HK-2 (cell line): ENCODE measurements at regions not wholly inside any gene's neighbourhood (a gene's known extent, or its start where the extent isn't known, plus 50 kb on each side); places are given as distances from the start of the nearest gene placed in this dataset.
"Not testable (repeated sequence)": the region's sequence is repeated elsewhere in the genome, so short reads cannot be mapped to it uniquely, and the experiment has no call there.

Experiments used
- DNase-seq: peaks from one replicate; pipeline ENCODE4 v3.0.0-alpha.2; 2018; ENCODE audit not compliant: unreplicated experiment

DNA sequence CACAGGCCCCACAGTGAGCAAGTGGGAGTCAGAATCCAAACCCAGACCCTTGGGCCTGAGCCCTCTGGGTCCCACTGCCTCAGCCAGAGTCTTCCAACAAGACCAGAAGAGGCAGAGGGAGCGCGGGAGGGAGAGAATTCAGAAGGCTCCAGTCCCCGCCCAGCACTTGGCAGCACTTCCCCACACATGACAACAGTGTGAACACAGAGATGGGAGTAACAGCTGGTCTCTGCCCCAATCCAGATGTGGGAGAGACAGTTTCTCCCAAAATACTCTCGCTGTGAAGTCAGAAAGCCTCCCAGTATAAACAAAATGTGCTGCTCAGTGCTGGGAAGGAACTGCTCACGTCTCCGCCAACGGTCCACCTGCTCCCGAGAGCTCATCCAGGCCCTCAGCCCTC lies 219.9 kb downstream of the MN1 start:
- no peak for DNase-seq

DNA sequence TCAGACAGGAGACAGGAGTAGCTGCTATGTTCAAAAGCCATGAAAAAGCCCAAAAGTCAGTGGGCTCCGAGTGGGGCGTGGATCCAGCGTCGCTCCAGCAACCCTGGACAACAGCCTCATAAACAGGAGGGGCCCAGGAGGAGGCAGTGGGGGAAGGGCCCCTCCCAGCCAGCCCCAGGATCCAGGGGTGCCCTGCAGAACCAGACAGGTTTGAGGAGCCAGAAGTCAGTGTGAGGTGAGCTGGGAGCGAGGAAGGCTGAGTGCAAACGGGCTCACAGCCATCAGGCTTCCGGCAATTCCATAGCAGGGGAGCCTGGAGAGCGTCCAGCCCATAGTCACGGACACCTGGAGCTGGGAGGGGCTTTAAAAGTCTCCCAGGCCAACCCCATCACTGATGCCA lies 217.7 kb downstream of the MN1 start:
- no peak for DNase-seq

DNA sequence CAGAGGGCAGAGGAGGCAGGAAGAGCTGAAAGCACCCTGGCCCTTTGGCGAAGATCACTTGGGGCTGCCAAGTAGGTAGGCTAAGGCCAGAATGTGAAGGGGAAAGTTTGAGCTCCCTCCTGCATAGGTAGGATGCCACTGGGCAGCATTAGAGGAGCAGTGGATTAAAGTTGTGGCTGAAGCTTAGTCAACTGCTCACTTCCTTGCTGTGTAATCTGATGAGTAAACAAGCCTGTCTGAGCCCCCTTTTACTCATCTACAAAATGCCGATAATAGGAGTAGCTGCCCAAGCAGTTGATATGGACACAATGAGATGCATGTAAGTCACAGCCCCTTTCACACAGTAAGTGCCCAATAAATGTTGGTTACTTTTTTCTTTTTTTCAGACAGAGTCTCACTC lies 216.4 kb downstream of the MN1 start:
- DNase-seq = no peak

DNA sequence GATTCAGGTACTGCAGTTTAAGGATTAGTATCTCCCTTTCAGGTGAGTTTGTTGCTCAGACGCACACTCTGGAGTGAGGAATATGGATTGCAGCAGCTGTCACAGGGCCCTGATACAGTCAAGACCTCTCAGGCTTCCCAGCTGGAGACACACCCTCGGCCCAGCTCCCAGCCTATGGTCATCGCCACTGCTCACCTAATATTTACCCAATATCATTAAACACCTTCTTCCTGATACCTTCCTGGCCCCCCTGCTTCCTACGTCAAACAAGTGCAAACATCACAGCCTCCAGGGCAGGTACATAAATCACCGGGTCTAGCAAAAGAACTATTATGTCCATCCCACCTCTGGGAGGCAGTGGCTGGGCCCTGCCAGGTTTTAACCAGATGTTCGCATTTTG lies 213.3 kb downstream of the MN1 start:
- DNase-seq = no peak

DNA sequence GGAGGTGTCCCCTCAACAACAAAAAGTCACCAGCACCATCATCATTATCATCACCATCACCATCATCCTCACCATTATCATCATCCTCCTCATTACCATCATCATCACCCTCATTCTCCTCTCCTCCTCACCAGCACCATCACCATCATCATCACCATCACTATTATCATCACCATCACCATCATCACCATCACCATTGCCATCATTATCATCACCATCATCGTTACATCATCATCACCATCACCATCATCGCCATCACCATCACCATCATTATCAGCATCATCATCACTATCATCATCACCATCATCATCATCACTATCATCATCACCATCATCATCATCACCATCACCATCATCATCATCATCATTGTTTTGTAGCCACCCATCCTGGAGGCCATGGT lies 212.6 kb downstream of the MN1 start:
- DNase-seq = no peak

DNA sequence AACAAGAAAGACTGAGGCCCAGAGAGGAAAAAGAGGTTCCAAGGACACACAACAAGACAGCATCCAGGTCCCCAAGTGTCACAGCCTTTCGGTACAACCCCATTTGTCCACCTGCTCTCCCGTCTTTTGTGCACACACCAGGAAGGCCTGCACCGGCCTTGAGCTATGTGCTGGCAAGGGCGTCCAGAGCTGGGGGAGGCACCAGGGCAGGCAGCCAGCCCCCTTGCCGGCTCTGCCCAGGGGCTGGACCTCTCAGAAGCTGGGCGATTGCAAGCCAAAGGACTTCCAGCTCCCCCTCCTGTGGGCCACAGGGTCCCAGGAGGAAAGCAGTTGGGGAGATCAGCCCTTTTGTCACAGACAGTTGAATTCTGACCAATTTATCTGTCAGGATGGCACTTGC lies 210.5 kb downstream of the MN1 start:
- DNase-seq = no peak

DNA sequence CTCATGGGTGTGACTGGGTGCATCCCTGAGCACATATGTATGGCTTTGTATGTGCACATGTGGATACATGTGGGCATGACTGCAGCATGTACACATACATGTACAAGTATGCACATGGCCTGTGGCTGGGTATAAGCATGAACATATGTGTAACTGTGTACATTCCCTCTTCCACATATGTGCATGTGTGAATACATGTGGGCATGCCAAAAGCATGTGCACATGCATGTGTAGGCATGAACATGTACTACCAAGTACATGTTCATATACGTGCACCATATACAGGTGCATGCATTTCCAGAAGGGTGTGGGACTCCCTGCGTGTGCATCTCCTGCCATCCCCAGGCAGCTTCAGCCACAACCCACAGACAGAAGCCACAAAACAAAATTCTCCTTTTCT lies 208.2 kb downstream of the MN1 start:
- no peak for DNase-seq

DNA sequence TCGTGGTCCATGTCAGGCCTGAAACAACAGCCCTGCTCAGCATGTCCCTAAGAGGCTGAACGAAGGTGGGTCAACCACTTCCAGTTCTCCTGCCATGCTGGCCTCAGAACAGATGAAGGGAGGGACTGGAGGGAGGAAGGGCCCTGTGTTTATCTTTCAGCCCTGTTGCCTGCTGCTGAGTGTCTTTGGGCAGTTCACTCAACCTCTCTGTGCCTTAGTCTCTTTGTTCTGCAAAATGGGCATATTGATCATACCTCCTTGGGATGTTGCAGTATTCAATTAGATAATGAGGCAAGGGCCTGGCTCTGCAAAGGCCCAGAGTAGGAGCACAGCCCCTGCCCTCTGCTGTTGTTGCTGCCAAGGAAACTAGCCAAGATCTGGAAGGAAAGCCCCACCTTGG lies 207.5 kb downstream of the MN1 start:
- DNase-seq = no peak

DNA sequence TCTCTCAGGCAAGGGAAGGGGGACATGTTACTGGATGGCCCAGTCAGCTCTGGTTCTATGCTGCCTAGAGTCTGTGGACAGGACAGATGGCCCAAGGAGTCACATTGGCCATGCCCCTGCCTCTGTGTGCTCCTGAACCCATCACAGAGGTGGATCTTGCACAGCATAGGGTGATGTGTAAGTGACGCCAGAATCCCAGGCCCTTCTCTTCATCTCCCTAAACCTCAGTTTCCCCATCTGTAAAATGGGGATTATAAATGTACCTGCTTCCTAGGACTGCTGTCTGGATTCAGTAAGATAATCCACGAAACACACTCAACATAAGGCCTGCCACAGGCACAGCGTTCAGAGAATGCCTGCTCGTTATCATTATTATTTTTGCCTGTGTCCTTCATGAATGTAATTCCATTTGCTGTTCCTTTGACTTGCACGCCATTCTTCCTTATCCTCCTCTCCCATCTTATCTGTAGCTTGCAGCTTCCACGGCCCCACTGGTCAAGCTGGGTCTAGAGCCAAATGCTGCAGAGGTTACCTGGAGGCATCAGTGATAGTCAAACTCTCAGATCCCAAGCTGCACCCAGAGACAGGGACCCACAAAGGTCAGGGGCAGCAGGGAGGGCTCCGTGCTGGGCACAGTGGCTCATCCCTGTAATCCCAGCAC lies 207.0 kb downstream of the MN1 start:
- DNase-seq = no peak

DNA sequence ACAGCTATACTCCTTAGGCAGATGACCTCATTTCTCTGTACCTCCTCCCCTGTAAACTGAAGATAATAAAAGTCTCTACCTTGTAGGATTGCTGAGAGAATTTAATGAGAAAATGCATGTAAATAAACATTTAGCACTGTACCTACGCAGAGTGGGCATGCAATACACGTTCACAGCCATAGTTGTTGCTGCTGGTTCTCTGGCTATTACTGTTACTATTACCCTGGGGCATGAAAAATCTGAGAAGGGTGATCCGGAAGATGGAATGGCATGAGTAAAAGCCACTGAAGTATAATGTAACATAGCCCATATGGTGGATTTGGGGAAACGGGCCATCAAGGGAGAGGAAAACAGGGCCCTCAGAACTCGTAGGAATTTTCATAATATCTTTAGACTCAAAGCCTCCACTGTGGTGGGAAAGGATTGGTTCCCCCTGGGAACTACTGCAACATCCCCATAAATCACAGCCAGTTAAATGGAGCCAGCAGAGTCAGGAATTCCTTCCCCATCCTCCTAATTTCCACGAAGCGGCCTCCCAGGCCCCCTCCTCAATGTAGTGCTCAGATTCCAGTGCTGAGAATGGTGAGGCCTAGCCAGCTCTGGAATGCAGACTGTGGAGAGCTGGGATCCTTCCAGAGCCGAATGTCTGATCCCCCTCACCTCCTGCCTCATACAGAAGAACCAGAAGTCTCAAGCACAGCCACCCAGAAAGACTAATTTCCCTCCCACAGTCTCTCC lies 205.3 kb downstream of the MN1 start:
- DNase-seq = no peak

DNA sequence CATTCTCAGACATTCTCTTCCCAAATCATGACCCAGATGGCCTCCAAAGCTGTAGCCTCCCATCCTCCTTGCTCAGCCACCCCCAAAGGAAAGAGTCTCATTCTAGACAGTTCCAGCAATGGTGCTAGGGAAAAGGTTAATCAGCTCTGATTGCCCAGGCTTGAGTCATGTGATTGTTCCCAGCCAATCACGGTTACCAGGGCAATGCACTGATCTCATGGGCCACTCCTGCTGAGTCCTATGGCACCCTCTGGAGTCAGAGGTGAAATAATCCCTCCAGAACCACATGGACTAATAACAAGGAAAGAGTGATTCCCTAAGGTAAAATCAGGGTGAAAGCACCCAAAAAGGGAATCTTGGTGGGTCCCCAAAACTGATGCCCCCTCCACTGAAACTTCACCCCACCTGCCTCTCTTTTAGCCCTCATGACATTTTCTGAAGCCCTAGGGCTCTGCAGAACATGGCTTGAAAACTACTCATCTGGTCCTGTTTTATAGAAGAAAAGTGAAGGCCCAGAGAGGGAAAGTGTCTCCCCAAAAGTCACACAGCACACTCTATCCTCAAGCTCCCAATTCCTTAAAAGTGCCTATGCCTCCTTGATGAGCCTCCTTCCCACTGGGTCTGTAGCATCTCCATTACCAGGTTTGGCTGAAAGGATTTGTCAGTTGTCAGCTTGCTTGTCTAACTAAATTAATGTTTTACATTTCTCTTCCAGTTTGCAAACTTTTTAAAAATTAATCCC lies 203.7 kb downstream of the MN1 start:
- no peak for DNase-seq

DNA sequence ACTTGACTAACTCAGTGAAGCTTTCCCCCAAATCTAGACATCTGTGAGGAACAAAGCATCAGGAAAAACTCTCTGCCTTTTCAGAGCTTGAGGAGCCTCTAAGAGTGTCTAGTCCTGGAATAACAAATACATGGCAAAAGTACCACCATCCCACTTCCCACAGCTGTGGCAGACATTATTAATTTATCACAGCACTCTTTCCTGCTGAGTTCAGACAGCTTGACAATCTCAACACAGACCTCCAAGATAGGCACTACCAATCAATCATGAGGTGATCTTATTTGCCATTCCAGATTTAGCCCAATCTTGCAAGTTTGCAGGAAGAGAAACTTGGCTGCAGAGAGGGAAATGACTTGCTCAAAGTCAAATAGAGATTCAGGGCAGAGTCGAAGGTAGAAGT lies 202.8 kb downstream of the MN1 start:
- no peak for DNase-seq

DNA sequence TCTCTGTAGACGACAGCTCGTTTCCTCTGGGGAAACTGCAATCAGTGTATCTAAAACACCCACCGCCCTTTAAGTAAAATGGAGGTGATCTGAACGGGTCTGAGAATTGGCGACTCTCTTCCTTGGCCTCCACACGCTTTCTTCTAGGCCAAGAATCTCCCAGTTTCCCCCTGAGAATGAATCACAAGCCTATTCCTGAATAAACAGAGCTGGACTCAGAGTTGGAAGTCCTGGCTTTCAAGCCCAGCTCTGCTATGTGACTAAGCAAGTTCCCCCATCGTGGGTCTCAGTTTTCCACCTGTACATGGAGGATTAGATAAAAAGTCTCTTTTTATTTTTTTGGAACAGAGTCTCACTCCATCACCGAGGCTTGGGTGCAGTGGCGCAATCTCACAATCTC lies 200.4 kb downstream of the MN1 start:
- no peak for DNase-seq

DNA sequence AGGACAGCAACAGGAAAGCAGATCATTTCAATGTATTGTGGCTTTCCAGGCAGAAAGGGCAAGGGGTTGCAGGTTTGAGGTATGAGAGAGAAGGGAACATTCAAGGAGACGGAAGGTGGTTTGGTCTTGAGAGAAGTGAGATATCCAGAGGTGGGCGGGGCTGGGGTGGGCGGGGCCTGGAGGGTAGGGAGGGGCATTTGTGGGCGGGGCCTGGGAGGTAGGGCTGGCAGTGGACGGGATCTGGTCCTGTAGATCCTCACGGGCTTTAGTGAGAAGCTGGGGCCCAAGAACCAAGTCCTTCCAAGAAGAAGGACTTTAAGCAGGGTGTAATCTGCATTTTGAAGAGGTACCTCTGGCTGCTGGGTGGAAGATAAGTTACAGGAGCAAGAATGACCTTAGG lies 199.2 kb downstream of the MN1 start:
- DNase-seq = no peak

DNA sequence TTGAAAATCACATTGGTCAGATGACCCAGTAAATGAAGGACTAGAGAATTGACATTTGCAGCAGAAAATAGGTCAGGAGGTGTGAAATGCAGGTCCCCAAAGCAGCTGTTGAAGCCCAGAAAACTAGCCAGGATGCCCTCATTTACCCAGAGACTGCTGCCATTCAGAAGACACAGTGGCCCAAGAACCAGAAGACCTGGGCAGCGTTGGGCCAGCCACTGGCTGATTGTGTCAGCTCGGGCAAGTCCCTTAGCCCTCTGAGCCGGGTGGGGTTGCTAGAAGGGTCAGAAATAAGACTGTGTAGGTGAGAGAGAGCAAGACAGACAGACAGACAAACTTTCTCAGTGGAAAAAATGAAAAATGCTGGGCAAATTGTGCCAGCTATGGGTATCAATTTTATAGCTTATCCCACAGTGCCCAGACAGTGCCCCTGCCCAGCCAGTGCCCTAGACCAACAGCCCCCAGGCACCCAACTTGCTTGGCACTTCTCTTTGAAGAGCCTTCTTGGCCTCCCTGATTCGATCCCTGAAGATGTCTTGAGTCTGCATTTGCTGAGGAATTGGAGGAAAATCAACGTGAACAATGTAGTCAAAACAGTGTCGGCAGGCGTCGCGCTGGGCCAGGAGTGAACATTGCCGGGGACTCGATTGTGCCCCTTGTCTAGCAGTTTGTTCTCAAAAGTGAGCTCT lies 198.3 kb downstream of the MN1 start:
- DNase-seq = no peak

DNA sequence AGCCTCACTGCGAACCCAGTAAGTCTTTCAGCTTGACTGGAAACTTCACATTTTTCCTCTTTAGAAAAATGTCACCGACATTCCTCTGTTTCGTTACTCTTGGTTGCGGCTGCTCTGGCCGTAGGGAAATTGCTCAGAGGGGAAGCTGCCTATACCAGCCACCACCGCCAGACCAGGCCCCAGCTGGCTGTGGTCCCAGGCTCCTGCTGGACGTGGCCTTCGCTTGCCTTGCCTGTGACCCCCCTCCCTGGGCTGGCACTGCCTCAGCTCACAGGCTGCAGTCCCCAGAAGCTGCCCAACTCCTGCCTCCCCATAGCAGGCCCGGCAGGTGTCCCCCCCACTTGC lies 197.8 kb downstream of the MN1 start:
- no peak for DNase-seq

DNA sequence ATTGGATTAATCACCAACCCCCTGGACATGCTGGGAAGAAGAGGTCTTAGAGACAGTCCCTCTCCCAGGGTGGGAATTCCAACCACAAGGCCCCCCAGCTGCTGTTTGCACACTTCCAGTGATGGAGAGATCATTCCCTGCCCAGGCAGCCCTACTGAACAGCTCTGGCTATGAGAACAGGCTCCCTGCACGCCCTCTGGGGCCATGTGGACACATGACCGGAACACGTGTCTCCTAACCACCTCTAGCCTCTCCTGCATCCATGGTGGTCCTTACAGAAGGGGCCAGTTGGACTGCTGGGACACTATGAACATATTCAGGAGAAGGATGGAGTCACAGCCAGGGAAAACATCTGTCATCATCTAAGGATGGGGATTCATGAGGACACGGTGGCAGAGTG lies 196.2 kb downstream of the MN1 start:
- no peak for DNase-seq

DNA sequence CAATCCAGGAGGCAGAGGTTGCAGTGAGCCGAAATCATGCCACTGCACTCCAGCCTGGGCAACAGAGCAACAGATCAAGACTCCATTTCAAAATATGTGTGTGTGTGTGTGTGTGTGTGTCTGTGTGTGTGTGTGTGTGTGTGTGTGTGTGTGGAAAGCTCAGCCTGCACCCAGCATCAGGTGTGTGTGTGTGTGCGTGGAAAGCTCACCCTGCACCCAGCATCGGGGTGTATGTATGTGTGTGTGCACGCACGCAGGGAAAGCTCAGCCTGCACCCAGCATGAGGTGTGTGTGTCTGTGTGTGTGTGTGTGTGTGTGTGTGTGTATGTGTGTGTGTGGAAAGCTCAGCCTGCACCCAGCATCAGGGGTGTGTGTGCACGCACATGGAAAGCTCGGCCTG lies 193.8 kb downstream of the MN1 start:
- not testable (repeated sequence) for DNase-seq

DNA sequence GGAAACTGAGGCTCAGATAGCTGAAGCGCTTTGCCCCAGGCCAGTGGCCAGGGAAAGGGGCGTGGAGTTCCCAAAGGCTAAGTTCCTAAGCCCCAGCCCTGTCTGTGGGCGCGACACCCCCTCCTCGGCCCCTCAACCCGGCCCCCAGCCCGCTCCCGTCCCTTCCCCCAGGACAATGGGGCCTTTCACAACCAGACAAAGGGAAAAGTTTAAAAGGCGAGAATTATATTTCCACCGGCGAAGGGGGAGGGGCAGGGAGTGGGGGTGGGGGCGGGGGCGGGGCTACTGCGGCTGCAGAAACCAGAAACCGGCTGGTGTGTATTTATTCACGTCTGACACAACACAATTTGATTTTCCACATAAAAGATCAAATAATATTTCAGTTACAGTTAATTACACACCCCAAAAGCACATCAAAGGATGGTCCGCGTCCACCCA lies 192.1 kb downstream of the MN1 start:
- DNase-seq = no peak

DNA sequence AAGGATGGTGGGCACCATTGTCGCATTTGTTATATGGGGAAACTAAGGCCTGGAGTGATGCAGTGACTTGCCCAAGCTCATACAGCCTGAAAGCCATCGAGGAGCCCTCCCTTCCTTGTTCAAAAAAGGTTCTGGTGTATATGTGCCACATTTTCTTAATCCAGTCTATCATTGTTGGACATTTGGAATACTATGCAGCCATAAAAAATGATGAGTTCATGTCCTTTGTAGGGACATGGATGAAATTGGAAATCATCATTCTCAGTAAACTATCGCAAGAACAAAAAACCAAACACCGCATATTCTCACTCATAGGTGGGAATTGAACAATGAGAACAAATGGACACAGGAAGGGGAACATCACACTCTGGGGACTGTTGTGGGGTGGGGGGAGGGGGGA lies 191.4 kb downstream of the MN1 start:
- not testable (repeated sequence) for DNase-seq

DNA sequence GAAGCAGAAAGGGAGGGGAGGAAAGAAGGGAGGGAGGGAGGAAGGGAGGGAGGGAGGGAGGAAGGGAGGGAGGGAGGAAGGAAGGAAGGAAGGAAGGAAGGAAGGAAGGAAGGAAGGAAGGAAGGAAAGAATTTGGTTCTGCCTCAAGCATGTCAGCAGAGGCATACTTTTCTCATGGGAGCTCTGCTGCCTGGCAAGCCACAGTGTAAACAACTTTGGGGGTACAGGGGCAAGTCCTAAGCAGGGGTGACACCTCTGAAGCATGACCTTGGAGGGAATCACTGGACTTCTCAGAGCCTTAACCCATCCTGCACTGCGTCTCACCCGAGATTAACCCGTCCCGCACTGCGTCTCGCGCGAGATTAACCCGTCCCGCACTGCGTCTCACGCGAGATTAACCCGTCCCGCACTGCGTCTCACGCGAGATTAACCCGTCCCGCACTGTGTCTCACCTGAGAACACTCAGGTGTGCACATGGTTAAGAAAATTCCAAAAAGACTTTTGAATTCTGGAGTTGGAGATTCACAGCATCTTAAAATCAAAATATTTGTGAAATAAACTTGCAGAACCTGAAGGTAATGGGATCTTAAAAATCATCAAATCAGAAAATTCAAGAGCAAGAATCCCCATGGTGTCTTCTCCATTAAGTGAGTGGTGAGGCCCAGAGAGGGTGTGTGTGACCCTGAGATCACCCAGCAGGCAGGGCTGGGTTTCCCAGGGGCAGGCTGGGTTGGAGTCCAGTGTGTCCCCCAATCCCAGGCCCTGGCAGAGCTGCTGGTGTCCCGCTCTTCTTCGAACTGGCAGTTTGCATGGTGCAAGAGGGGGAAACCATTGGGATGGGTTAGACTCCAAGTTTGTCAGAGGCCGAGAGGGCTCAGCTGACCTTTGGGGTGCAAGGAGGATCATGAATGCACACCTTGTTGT lies 190.4 kb downstream of the MN1 start:
- no peak for DNase-seq

DNA sequence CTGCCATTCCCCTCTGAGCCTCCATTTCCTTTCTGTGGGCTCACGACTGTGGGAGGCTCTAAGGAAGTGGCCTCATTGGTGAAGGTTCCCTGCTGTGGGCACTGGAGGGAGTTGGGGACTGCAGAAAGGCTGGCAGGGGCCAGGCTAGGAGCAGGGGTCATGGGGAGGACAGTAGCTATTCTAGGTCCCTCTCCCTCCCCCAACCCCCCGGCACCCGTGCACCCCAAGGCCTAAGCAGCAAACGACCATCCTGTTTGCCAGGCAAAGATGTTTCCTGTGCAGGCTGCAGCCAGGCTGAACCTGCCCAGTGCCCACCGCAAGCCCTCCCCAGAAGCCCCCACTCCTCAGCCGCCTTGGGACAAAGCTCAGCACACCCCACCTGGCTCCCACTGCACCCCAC lies 189.4 kb downstream of the MN1 start:
- DNase-seq = no peak
